ENCODE measurements at regions not wholly inside any gene's neighbourhood (a gene's known extent, or its start where the extent isn't known, plus 50 kb on each side); places are given as distances from the start of the nearest gene placed in this dataset.

DNA sequence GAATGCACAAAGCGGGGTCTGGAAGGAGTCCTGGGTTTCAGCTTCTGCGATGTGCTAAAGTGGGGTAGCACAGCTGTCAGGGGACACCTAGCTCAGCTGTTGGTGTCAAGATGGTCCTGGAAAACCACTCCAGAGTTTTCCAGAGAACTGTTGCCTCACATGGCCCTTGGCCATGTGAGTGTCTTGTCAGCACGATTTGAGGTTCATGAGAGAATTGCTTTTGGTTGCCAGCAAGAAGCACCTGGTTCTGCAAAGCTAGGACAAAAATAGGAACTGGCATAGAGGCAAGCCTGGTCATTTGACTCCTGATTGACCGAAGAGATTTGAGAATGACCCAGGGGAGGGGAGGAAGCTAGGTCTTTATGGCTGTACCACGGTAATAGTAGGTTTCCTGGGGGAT, 50.4 kb upstream of the CTLA4 start:
- H3K27ac ChIP-seq (ENCODE audit: insufficient read length, low read depth, low read length): no peak overlapping the region
- no peak overlapping the region for H3K14ac ChIP-seq (ENCODE audit: insufficient read depth, low read length)
- Mint-ChIP-seq H3K4me1 (peaks cover 6 to 8% of the 10 kb centered on the region in 2 experiments; a peak in 3 of 4 replicates), H3K27me3 (ENCODE audit: low read depth) (no peaks in the 10 kb centered on the region; the same call in none of the 2 replicates), H3K27ac (no peak overlapping the region; a peak in 1 of 7 replicates), H3K36me3 (ENCODE audit: insufficient read depth in 1 of 3, low read depth in 3 of 3) (no peaks in the 10 kb centered on the region), H3K4me3 (no peak overlapping the region), H3K9me3 (no peaks in the 10 kb centered on the region)
- no peaks in the 10 kb centered on the region for H4K20me1 ChIP-seq (ENCODE audit: control insufficient read depth, insufficient read depth, insufficient read length)
- H3K4me2 ChIP-seq (ENCODE audit: insufficient read depth, insufficient read length, low read length): no peak overlapping the region
- no peak overlapping the region for H2BK120ac ChIP-seq (ENCODE audit: low read depth, low read length, poor library complexity, severe bottlenecking)
- H2AK5ac ChIP-seq (ENCODE audit: insufficient read length, low read length): no peak overlapping the region
- no peak overlapping the region for H3K4ac ChIP-seq (ENCODE audit: low read depth, low read length)
- no peaks in the 10 kb centered on the region for H3K27me3 ChIP-seq (ENCODE audit: insufficient read depth, low read length)
- H3K23ac ChIP-seq (ENCODE audit: insufficient read length, low read depth, low read length): no peak overlapping the region
- no peaks in the 10 kb centered on the region for H3K23me2 ChIP-seq (ENCODE audit: insufficient read length, low read depth, low read length, poor library complexity, severe bottlenecking)
- H3K18ac ChIP-seq (ENCODE audit: insufficient read length, low read depth, low read length): no peak overlapping the region
- H3K9ac ChIP-seq (ENCODE audit: extremely low read depth, insufficient read length, low read length): no peak overlapping the region
- TF ChIP-seq, protein P1, sequence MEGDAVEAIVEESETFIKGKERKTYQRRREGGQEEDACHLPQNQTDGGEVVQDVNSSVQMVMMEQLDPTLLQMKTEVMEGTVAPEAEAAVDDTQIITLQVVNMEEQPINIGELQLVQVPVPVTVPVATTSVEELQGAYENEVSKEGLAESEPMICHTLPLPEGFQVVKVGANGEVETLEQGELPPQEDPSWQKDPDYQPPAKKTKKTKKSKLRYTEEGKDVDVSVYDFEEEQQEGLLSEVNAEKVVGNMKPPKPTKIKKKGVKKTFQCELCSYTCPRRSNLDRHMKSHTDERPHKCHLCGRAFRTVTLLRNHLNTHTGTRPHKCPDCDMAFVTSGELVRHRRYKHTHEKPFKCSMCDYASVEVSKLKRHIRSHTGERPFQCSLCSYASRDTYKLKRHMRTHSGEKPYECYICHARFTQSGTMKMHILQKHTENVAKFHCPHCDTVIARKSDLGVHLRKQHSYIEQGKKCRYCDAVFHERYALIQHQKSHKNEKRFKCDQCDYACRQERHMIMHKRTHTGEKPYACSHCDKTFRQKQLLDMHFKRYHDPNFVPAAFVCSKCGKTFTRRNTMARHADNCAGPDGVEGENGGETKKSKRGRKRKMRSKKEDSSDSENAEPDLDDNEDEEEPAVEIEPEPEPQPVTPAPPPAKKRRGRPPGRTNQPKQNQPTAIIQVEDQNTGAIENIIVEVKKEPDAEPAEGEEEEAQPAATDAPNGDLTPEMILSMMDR (conservative IDR thresholded peaks at IDR 0.05): no peak
- H4K5ac ChIP-seq (ENCODE audit: insufficient read length, low read depth, low read length): no peak overlapping the region
- no peak overlapping the region for H4K91ac ChIP-seq (ENCODE audit: insufficient read length, low read depth, low read length)
- H2BK15ac ChIP-seq (ENCODE audit: low read depth, low read length): no peak overlapping the region
- H4K8ac ChIP-seq (replicated peaks; ENCODE audit: insufficient read length, low read depth, low read length): no peak overlapping the region
- H3K9me3 ChIP-seq (ENCODE audit: control insufficient read depth, low read depth, low read length): no peaks in the 10 kb centered on the region
- no CpG with 5 or more reads among the region's 5 CpGs for WGBS (ENCODE audit: extremely low coverage, insufficient read length, low lambda C conversion rate)
- no peak overlapping the region for H2BK20ac ChIP-seq (ENCODE audit: low read depth, low read length, poor library complexity, severe bottlenecking)
- H2BK5ac ChIP-seq (ENCODE audit: insufficient read length, low read length): no peak overlapping the region
- H3T11ph ChIP-seq (ENCODE audit: low read length): no peak overlapping the region
- DNase-seq: no peak
- no peak overlapping the region for H2AFZ ChIP-seq (ENCODE audit: low read length)
- H3K4me1 ChIP-seq (ENCODE audit: insufficient read depth, low read length): peaks cover 4% of the 10 kb centered on the region
- no peaks in the 10 kb centered on the region for H3K79me1 ChIP-seq (ENCODE audit: insufficient read depth, low read depth, low read length, poor library complexity, severe bottlenecking)
- H3K56ac ChIP-seq (ENCODE audit: insufficient read length, low read depth, low read length): no peak overlapping the region
- H2BK12ac ChIP-seq (ENCODE audit: insufficient read length, low read depth, low read length): no peak overlapping the region
- no peaks in the 10 kb centered on the region for H3K79me2 ChIP-seq (ENCODE audit: insufficient read depth, low read length)

Measured in H9 (cell line).